ENCODE measurements at regions not wholly inside any gene's neighbourhood (a gene's known extent, or its start where the extent isn't known, plus 50 kb on each side); places are given as distances from the start of the nearest gene placed in this dataset.

- Histone ChIP-seq H3K9me3 (ENCODE audit: control insufficient read depth, low read length) (no peaks in the 10 kb centered on the region), H3K36me3 (ENCODE audit: control insufficient read depth, insufficient read depth, low read length) (no peaks in the 10 kb centered on the region), H3K9ac (no peak overlapping the region), H2AFZ (no peak overlapping the region), H3K27me3 (ENCODE audit: control insufficient read depth, insufficient read depth, low read length) (no peaks in the 10 kb centered on the region), H3K4me1 (peaks cover 13% of the 10 kb centered on the region), H3K4me2 (ENCODE audit: low read length) (no peak overlapping the region), H3K79me2 (no peaks in the 10 kb centered on the region), H3K27ac (no peak overlapping the region), H3K4me3 (ENCODE audit: low read depth, low read length) (no peak overlapping the region)
- no peak for TF ChIP-seq CTCF (IDR thresholded peaks at IDR 0.05)
Observed at GRCh38 chr7:36017111-36017510, 135.9 kb upstream of the EEPD1 start.

GRCh38 chr7:36018816-36019484, 134.1 kb upstream of the EEPD1 start:
- no peak overlapping the region for H3K9ac ChIP-seq
- H3K4me1 ChIP-seq = peaks cover 14% of the 10 kb centered on the region
- H3K27ac ChIP-seq = no peak overlapping the region
- H3K27me3 ChIP-seq (ENCODE audit: control insufficient read depth, insufficient read depth, low read length) = no peaks in the 10 kb centered on the region
- H3K9me3 ChIP-seq (ENCODE audit: control insufficient read depth, low read length) = no peaks in the 10 kb centered on the region
- no peak for TF ChIP-seq CTCF (IDR thresholded peaks at IDR 0.05)
- no peaks in the 10 kb centered on the region for H3K36me3 ChIP-seq (ENCODE audit: control insufficient read depth, insufficient read depth, low read length)
- H3K4me2 ChIP-seq (ENCODE audit: low read length) = no peak overlapping the region
- no peak overlapping the region for H2AFZ ChIP-seq
- H3K4me3 ChIP-seq (ENCODE audit: low read depth, low read length) = no peak overlapping the region
- no peaks in the 10 kb centered on the region for H3K79me2 ChIP-seq

GRCh38 chr7:36019538-36019937, 133.5 kb upstream of the EEPD1 start:
- no peak overlapping the region for H3K27ac ChIP-seq
- H3K36me3 ChIP-seq (ENCODE audit: control insufficient read depth, insufficient read depth, low read length) = no peaks in the 10 kb centered on the region
- peaks cover 14% of the 10 kb centered on the region for H3K4me1 ChIP-seq
- no peaks in the 10 kb centered on the region for H3K79me2 ChIP-seq
- H3K27me3 ChIP-seq (ENCODE audit: control insufficient read depth, insufficient read depth, low read length) = no peaks in the 10 kb centered on the region
- H2AFZ ChIP-seq = no peak overlapping the region
- H3K9me3 ChIP-seq (ENCODE audit: control insufficient read depth, low read length) = no peaks in the 10 kb centered on the region
- H3K4me3 ChIP-seq (ENCODE audit: low read depth, low read length) = no peak overlapping the region
- no peak overlapping the region for H3K9ac ChIP-seq
- no peak for TF ChIP-seq CTCF (IDR thresholded peaks at IDR 0.05)
- H3K4me2 ChIP-seq (ENCODE audit: low read length) = no peak overlapping the region

- no peaks in the 10 kb centered on the region for H3K9me3 ChIP-seq (ENCODE audit: control insufficient read depth, low read length)
- H3K36me3 ChIP-seq (ENCODE audit: control insufficient read depth, insufficient read depth, low read length) = no peaks in the 10 kb centered on the region
- no peaks in the 10 kb centered on the region for H3K79me2 ChIP-seq
- no peak overlapping the region for H3K9ac ChIP-seq
- H3K4me1 ChIP-seq = peaks cover 14% of the 10 kb centered on the region
- H3K27me3 ChIP-seq (ENCODE audit: control insufficient read depth, insufficient read depth, low read length) = no peaks in the 10 kb centered on the region
- no peak for TF ChIP-seq CTCF (IDR thresholded peaks at IDR 0.05)
- H3K4me2 ChIP-seq (ENCODE audit: low read length) = no peak overlapping the region
- H2AFZ ChIP-seq = no peak overlapping the region
- no peak overlapping the region for H3K4me3 ChIP-seq (ENCODE audit: low read depth, low read length)
- H3K27ac ChIP-seq = no peak overlapping the region
Observed at GRCh38 chr7:36019980-36020379, 133.1 kb upstream of the EEPD1 start.

- Histone ChIP-seq H3K4me2 (ENCODE audit: low read length) (no peak overlapping the region), H2AFZ (peak overlapping the region; percentile 7), H3K9ac (no peak overlapping the region), H3K36me3 (ENCODE audit: control insufficient read depth, insufficient read depth, low read length) (no peaks in the 10 kb centered on the region), H3K27me3 (ENCODE audit: control insufficient read depth, insufficient read depth, low read length) (no peaks in the 10 kb centered on the region), H3K4me1 (peaks cover 14% of the 10 kb centered on the region), H3K27ac (peak overlapping the region; percentile 24), H3K79me2 (no peaks in the 10 kb centered on the region), H3K4me3 (ENCODE audit: low read depth, low read length) (no peak overlapping the region), H3K9me3 (ENCODE audit: control insufficient read depth, low read length) (no peaks in the 10 kb centered on the region)
- peak; percentile 27 for TF ChIP-seq CTCF (IDR thresholded peaks at IDR 0.05)
Observed at GRCh38 chr7:36021367-36021766, 131.7 kb upstream of the EEPD1 start.

Measured in parathyroid adenoma (tissue), 2 donors.